ENCODE measurements at regions not wholly inside any gene's neighbourhood (a gene's known extent, or its start where the extent isn't known, plus 50 kb on each side); places are given as distances from the start of the nearest gene placed in this dataset.

GRCh38 chr10:28812384-28813372, 135.4 kb downstream of the BAMBI start:
- TF ChIP-seq CTCF (IDR thresholded peaks at IDR 0.05), result no peak
- TF ChIP-seq POLR2AphosphoS5 (IDR thresholded peaks at IDR 0.05; ENCODE audit: low read depth, low read length), result no peak
- no peak for TF ChIP-seq REST (IDR thresholded peaks at IDR 0.05; ENCODE audit: insufficient read depth in 1 of 2, low read depth in 2 of 2, low read length in 1 of 2)
- TF ChIP-seq SIN3A (IDR thresholded peaks at IDR 0.05; ENCODE audit: borderline replicate concordance, insufficient read depth, low read depth, low read length), result no peak
- no peak for TF ChIP-seq TCF7L2 (IDR thresholded peaks at IDR 0.05; ENCODE audit: low read depth, low read length)

Measured in Panc1 (cell line).